OCI-LY3 (cell line): ENCODE measurements at regions not wholly inside any gene's neighbourhood (a gene's known extent, or its start where the extent isn't known, plus 50 kb on each side); places are given as distances from the start of the nearest gene placed in this dataset.

ENCODE experiments used
- H2AFZ ChIP-seq: fragments of 200-600, 300-600 bp; shearing (Covaris generic); 2 replicates; pipeline ENCODE4 v1.6.0; 2014; ENCODE audit warnings: antibody characterized with exemption, low read depth, low read length
- H3K27ac ChIP-seq: fragments of 200-600, 300-600 bp; sonication (generic); 2 replicates; pipeline ENCODE4 v1.5.1; 2014; ENCODE audit warnings: mild to moderate bottlenecking, low read length, moderate library complexity, mixed read lengths
- H3K27me3 ChIP-seq: fragments of 200-600, 300-600 bp; sonication (generic); 2 replicates; pipeline ENCODE4 v1.6.1; 2014; ENCODE audit warnings: low read depth, low read length, mixed read lengths
- H3K36me3 ChIP-seq: fragments of 200-600, 300-600 bp; sonication (generic); replicated peaks from 2 replicates; pipeline ENCODE3; 2014; ENCODE audit warnings: low read depth, low read length, mixed read lengths
- H3K4me1 ChIP-seq: fragments of 300-600, 200-600 bp; sonication (generic); 2 replicates; pipeline ENCODE4 v1.6.1; 2014; ENCODE audit warnings: low read length, mixed read lengths
- H3K4me2 ChIP-seq: fragments of 200-600, 300-600 bp; sonication (generic); 2 replicates; pipeline ENCODE4 v1.6.1; 2014; ENCODE audit warnings: low read length, mixed read lengths
- H3K4me3 ChIP-seq: fragments of 300-600, 200-600 bp; sonication (generic); 2 replicates; pipeline ENCODE4 v1.5.1; 2014; ENCODE audit warnings: antibody characterized with exemption, mild to moderate bottlenecking, low read length, moderate library complexity
- H3K79me2 ChIP-seq: fragments of 300-600, 200-600 bp; shearing (Covaris generic); 2 replicates; pipeline ENCODE4 v1.6.1; 2014; ENCODE audit warnings: mild to moderate bottlenecking, low read length, mixed read lengths
- H3K9ac ChIP-seq: fragments of 300-600, 200-600 bp; shearing (Covaris generic); 2 replicates; pipeline ENCODE4 v1.6.0; 2014; ENCODE audit warnings: mild to moderate bottlenecking, low read length, moderate library complexity
- H3K9me3 ChIP-seq: fragments of 200-600, 300-600 bp; shearing (Covaris generic); 2 replicates; pipeline ENCODE4 v1.6.1; 2014; ENCODE audit warnings: low read length, mixed read lengths; ENCODE audit not compliant: insufficient read depth
- H4K20me1 ChIP-seq: fragments of 200-600, 300-600 bp; sonication (generic); 2 replicates; pipeline ENCODE4 v1.6.1; 2016; ENCODE audit warnings: low read length, mixed read lengths; ENCODE audit not compliant: insufficient read depth
- CTCF ChIP-seq: fragments of 200-600, 300-600 bp; sonication (generic); IDR thresholded peaks from 2 replicates; pipeline ENCODE4 v1.5.1; 2014; ENCODE audit warnings: antibody characterized with exemption, low read length, low read depth
- EZH2phosphoT487 ChIP-seq: fragments of 200-600 bp; shearing (Covaris generic); IDR thresholded peaks from 2 replicates; pipeline ENCODE4 v1.6.1; 2018; ENCODE audit warnings: antibody characterized with exemption, mixed run types, low read depth

GRCh38 chr2:235343869-235344268, 150.0 kb upstream of the AGAP1 start:
- H3K9me3 ChIP-seq: no peaks in the 10 kb centered on the region
- no peak overlapping the region for H3K4me2 ChIP-seq
- H3K79me2 ChIP-seq: no peaks in the 10 kb centered on the region
- no peaks in the 10 kb centered on the region for H3K4me1 ChIP-seq
- no peaks in the 10 kb centered on the region for H3K27me3 ChIP-seq
- H4K20me1 ChIP-seq: no peaks in the 10 kb centered on the region
- no peaks in the 10 kb centered on the region for H3K36me3 ChIP-seq
- H3K27ac ChIP-seq: no peak overlapping the region
- H3K4me3 ChIP-seq: no peak overlapping the region
- no peak overlapping the region for H3K9ac ChIP-seq
- no peak for TF ChIP-seq EZH2phosphoT487
- no peak for TF ChIP-seq CTCF
- H2AFZ ChIP-seq: no peak overlapping the region

- Histone ChIP-seq H3K4me2 (no peak overlapping the region), H3K36me3 (no peaks in the 10 kb centered on the region), H4K20me1 (no peaks in the 10 kb centered on the region), H3K9ac (no peak overlapping the region), H3K27ac (no peak overlapping the region), H3K9me3 (no peaks in the 10 kb centered on the region), H3K79me2 (no peaks in the 10 kb centered on the region), H2AFZ (no peak overlapping the region), H3K4me3 (no peak overlapping the region), H3K27me3 (no peaks in the 10 kb centered on the region), H3K4me1 (no peaks in the 10 kb centered on the region)
- TF ChIP-seq CTCF (no peak), EZH2phosphoT487 (no peak)
Measured at GRCh38 chr2:235345745-235346144, 148.1 kb upstream of the AGAP1 start.

GRCh38 chr2:235347691-235348090, 146.2 kb upstream of the AGAP1 start:
- H3K27ac ChIP-seq: no peak overlapping the region
- no peaks in the 10 kb centered on the region for H3K79me2 ChIP-seq
- no peak overlapping the region for H3K4me2 ChIP-seq
- H3K4me1 ChIP-seq: no peaks in the 10 kb centered on the region
- H4K20me1 ChIP-seq: no peaks in the 10 kb centered on the region
- TF ChIP-seq CTCF (no peak), EZH2phosphoT487 (no peak)
- H3K27me3 ChIP-seq: no peaks in the 10 kb centered on the region
- no peak overlapping the region for H3K4me3 ChIP-seq
- H3K9me3 ChIP-seq: no peaks in the 10 kb centered on the region
- no peaks in the 10 kb centered on the region for H3K36me3 ChIP-seq
- no peak overlapping the region for H2AFZ ChIP-seq
- H3K9ac ChIP-seq: no peak overlapping the region

GRCh38 chr2:235348329-235348728, 145.5 kb upstream of the AGAP1 start:
- TF ChIP-seq CTCF (no peak), EZH2phosphoT487 (no peak)
- Histone ChIP-seq H3K79me2 (no peaks in the 10 kb centered on the region), H3K27ac (no peak overlapping the region), H3K4me2 (no peak overlapping the region), H3K4me1 (no peaks in the 10 kb centered on the region), H3K36me3 (no peaks in the 10 kb centered on the region), H3K9me3 (no peaks in the 10 kb centered on the region), H4K20me1 (no peaks in the 10 kb centered on the region), H2AFZ (no peak overlapping the region), H3K27me3 (no peaks in the 10 kb centered on the region), H3K4me3 (no peak overlapping the region), H3K9ac (no peak overlapping the region)
